Smooth muscle cell (in vitro differentiated cells): ENCODE measurements at regions not wholly inside any gene's neighbourhood (a gene's known extent, or its start where the extent isn't known, plus 50 kb on each side); places are given as distances from the start of the nearest gene placed in this dataset.

ENCODE experiments used
- DNase-seq: peaks from one replicate; lab custom pipeline; 2025; ENCODE audit not compliant: unreplicated experiment; lab: John Stamatoyannopoulos, UW
- H2AFZ ChIP-seq: fragments of 200-600 bp; sonication (generic); 2 replicates; pipeline ENCODE4 v1.6.0; 2016; ENCODE audit warnings: antibody characterized with exemption, low read depth, mild to moderate bottlenecking
- H3F3A ChIP-seq: fragments of 200-600 bp; sonication (generic); 2 replicates; pipeline ENCODE4 v1.6.0; 2017; ENCODE audit warnings: antibody characterized with exemption, low read depth
- H3K27ac ChIP-seq: fragments of 200-600 bp; sonication (generic); 2 replicates; pipeline ENCODE4 v1.5.1; 2016; ENCODE audit warnings: low read depth, mild to moderate bottlenecking
- H3K27me3 ChIP-seq: fragments of 200-600 bp; sonication (generic); 2 replicates; pipeline ENCODE4 v1.6.1; 2016; ENCODE audit warnings: low read depth, mild to moderate bottlenecking
- H3K36me3 ChIP-seq: fragments of 200-600 bp; sonication (generic); 2 replicates; pipeline ENCODE4 v1.5.1; 2016; ENCODE audit warnings: low read depth
- H3K4me1 ChIP-seq: fragments of 200-600 bp; sonication (generic); 2 replicates; pipeline ENCODE4 v1.5.1; 2016; ENCODE audit warnings: low read depth
- H3K4me2 ChIP-seq: fragments of 200-600 bp; sonication (generic); 2 replicates; pipeline ENCODE4 v1.6.0; 2016; ENCODE audit warnings: mild to moderate bottlenecking
- H3K4me3 ChIP-seq: fragments of 200-600 bp; sonication (generic); 2 replicates; pipeline ENCODE4 v1.5.1; 2016; ENCODE audit warnings: mild to moderate bottlenecking
- H3K79me2 ChIP-seq: fragments of 200-600 bp; sonication (generic); 2 replicates; pipeline ENCODE4 v1.6.0; 2016; ENCODE audit warnings: low read depth, mild to moderate bottlenecking
- H3K9ac ChIP-seq: fragments of 200-600 bp; sonication (generic); 2 replicates; pipeline ENCODE4 v1.6.0; 2016; ENCODE audit warnings: low read depth
- H3K9me3 ChIP-seq: fragments of 200-600 bp; sonication (generic); replicated peaks from 2 replicates; pipeline ENCODE4 v1.5.1; 2016; ENCODE audit warnings: low read depth
- H4K20me1 ChIP-seq: fragments of 200-600 bp; sonication (generic); 2 replicates; pipeline ENCODE4 v1.6.0; 2016; ENCODE audit warnings: low read depth
- WGBS: methylation state at CpG from one replicate; pipeline ENCODE4 v1.1.7; 2016; ENCODE audit warnings: low lambda C conversion rate; 5-methylcytosine and 5-hydroxymethylcytosine counted together
- TF ChIP-seq, protein P1 (sequence below): fragments of 200-600 bp; sonication (generic); IDR thresholded peaks from 2 replicates; pipeline ENCODE4 v1.5.1; 2017; ENCODE audit warnings: borderline replicate concordance, mild to moderate bottlenecking, antibody characterized with exemption; ENCODE audit not compliant: insufficient read depth, poor library complexity, severe bottlenecking

- TF ChIP-seq, protein P1, sequence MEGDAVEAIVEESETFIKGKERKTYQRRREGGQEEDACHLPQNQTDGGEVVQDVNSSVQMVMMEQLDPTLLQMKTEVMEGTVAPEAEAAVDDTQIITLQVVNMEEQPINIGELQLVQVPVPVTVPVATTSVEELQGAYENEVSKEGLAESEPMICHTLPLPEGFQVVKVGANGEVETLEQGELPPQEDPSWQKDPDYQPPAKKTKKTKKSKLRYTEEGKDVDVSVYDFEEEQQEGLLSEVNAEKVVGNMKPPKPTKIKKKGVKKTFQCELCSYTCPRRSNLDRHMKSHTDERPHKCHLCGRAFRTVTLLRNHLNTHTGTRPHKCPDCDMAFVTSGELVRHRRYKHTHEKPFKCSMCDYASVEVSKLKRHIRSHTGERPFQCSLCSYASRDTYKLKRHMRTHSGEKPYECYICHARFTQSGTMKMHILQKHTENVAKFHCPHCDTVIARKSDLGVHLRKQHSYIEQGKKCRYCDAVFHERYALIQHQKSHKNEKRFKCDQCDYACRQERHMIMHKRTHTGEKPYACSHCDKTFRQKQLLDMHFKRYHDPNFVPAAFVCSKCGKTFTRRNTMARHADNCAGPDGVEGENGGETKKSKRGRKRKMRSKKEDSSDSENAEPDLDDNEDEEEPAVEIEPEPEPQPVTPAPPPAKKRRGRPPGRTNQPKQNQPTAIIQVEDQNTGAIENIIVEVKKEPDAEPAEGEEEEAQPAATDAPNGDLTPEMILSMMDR = no peak
- no peaks in the 10 kb centered on the region for H4K20me1 ChIP-seq
- H3F3A ChIP-seq = no peaks in the 10 kb centered on the region
- H3K4me3 ChIP-seq = no peak overlapping the region
- no peak overlapping the region for H2AFZ ChIP-seq
- H3K4me2 ChIP-seq = no peak overlapping the region
- peaks cover 11% of the 10 kb centered on the region for H3K4me1 ChIP-seq
- DNase-seq = no peak
- H3K27me3 ChIP-seq = peaks cover 4% of the 10 kb centered on the region
- no peaks in the 10 kb centered on the region for H3K79me2 ChIP-seq
- H3K36me3 ChIP-seq = no peaks in the 10 kb centered on the region
- H3K9me3 ChIP-seq = no peaks in the 10 kb centered on the region
- WGBS = 69% methylated on average over 2 of the region's 2 CpGs
- no peak overlapping the region for H3K27ac ChIP-seq
- H3K9ac ChIP-seq = no peak overlapping the region
These were observed 220.8 kb upstream of the PCSK5 start for GRCh38 chr9:75669721-75670120.

GRCh38 chr9:75671354-75671753, 219.1 kb upstream of the PCSK5 start:
- no peak overlapping the region for H3K27ac ChIP-seq
- no peak overlapping the region for H3K9ac ChIP-seq
- no peak overlapping the region for H2AFZ ChIP-seq
- no peaks in the 10 kb centered on the region for H3K36me3 ChIP-seq
- WGBS = 79% methylated on average over 1 of the region's 1 CpG
- no peak overlapping the region for H3K4me3 ChIP-seq
- TF ChIP-seq, protein P1 = no peak
- H3K4me1 ChIP-seq = peaks cover 11% of the 10 kb centered on the region
- H3K79me2 ChIP-seq = no peaks in the 10 kb centered on the region
- H3K27me3 ChIP-seq = no peaks in the 10 kb centered on the region
- no peak overlapping the region for H3K4me2 ChIP-seq
- no peaks in the 10 kb centered on the region for H3K9me3 ChIP-seq
- no peaks in the 10 kb centered on the region for H3F3A ChIP-seq
- H4K20me1 ChIP-seq = no peaks in the 10 kb centered on the region
- no peak for DNase-seq

DNA sequence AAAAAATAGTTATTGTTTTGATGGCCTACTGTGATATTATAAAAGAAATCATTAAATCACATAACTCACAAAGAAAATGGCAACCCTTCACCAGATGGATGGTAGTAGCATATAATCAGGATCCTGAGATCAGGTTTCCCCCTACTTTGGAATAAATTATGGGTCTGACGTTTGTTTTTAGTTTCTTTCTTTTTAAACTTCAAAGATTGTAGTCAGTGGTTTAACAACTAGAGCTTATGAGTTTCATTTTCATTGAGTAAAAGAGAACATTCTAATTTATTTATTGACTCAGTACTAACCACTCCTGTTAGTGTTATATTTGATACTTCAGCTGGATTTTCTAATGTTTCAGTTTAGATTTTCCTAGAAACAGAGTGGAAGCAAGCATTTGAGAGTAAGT, 218.0 kb upstream of the PCSK5 start:
- Histone ChIP-seq H4K20me1 (no peaks in the 10 kb centered on the region), H2AFZ (no peak overlapping the region), H3K4me2 (no peak overlapping the region), H3K9me3 (no peaks in the 10 kb centered on the region), H3K4me3 (no peak overlapping the region), H3K36me3 (no peaks in the 10 kb centered on the region), H3K27ac (no peak overlapping the region), H3F3A (no peaks in the 10 kb centered on the region), H3K27me3 (no peaks in the 10 kb centered on the region), H3K79me2 (no peaks in the 10 kb centered on the region), H3K4me1 (peaks cover 11% of the 10 kb centered on the region), H3K9ac (no peak overlapping the region)
- no peak for DNase-seq
- WGBS = 79% methylated on average over 1 of the region's 1 CpG
- TF ChIP-seq, protein P1 = no peak

DNA sequence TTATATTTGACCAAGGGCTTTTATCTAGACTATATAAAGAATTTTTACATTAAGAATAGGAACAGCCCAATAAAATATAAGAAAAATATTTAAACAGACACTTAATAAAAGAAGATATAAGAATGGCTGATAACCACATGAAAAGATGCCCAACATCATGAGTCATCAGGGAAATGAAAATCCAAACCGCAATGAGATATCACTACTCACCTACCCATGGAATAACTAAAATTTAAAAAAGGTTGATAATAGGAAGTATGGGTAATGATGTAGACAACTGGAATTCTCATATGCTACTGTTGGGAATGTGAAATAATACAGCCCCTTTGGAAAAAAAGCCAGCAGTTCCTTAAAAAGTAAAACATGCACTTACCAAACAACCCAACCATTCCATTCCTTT, 206.9 kb upstream of the PCSK5 start:
- H3K9ac ChIP-seq = no peak overlapping the region
- H3K27me3 ChIP-seq = no peaks in the 10 kb centered on the region
- H3K4me1 ChIP-seq = no peaks in the 10 kb centered on the region
- 85% methylated on average over 1 of the region's 1 CpG for WGBS
- no peak overlapping the region for H3K27ac ChIP-seq
- H3F3A ChIP-seq = no peaks in the 10 kb centered on the region
- no peaks in the 10 kb centered on the region for H4K20me1 ChIP-seq
- TF ChIP-seq, protein P1 = no peak
- no peaks in the 10 kb centered on the region for H3K36me3 ChIP-seq
- no peak for DNase-seq
- no peaks in the 10 kb centered on the region for H3K79me2 ChIP-seq
- H2AFZ ChIP-seq = no peak overlapping the region
- no peaks in the 10 kb centered on the region for H3K9me3 ChIP-seq
- H3K4me2 ChIP-seq = no peak overlapping the region
- no peak overlapping the region for H3K4me3 ChIP-seq
